Endothelial cell of umbilical vein (primary cell): ENCODE measurements at regions not wholly inside any gene's neighbourhood (a gene's known extent, or its start where the extent isn't known, plus 50 kb on each side); places are given as distances from the start of the nearest gene placed in this dataset.

Source experiments
- BruUV-seq: library from RNA; stranded (reverse); fragments of 400-500 nt; replicated peaks from 2 replicates; lab custom pipeline; 2021; lab: Mats Ljungman, UMichigan
- CTCF ChIA-PET: fragments of 300-600, 350-600 bp; sonication (Branson Sonifier 250); formaldehyde crosslinking; loops from one replicate; lab custom pipeline; 2021; ENCODE audit warnings: antibody characterized with exemption, inconsistent platforms; lab: Charles Lee
- POLR2A ChIA-PET: fragments of 300-600, 350-600 bp; sonication (Branson Sonifier 250); formaldehyde crosslinking; loops from one replicate; lab custom pipeline; 2021; ENCODE audit warnings: antibody characterized with exemption, inconsistent platforms; lab: Charles Lee
- DNase-seq: peaks from one replicate; pipeline ENCODE4 v3.0.0-alpha.2; 2011; ENCODE audit warnings: low read depth, low spot score
- FAIRE-seq: peaks from 2 replicates; lab custom pipeline; 2011; peaks lifted over from hg19 to GRCh38; lab: Jason Lieb, UNC
- H2AFZ ChIP-seq: 2 replicates; pipeline ENCODE4 v1.6.0; 2012; ENCODE audit warnings: low read depth, low read length, control low read depth, inconsistent platforms
- H3K27ac ChIP-seq: 2 replicates; pipeline ENCODE4 v1.5.1; 2011; ENCODE audit warnings: low read depth, mild to moderate bottlenecking, control low read depth, low read length, moderate library complexity; ENCODE audit not compliant: insufficient read depth
- H3K27me3 ChIP-seq, 2 experiments: 2 replicates each; pipeline versions ENCODE4 v1.6.0 to v1.6.1; 2011; ENCODE audit warnings: low read length in 2 of 2, mixed read lengths in 1 of 2; ENCODE audit not compliant: control insufficient read depth in 2 of 2, insufficient read depth in 2 of 2
- H3K36me3 ChIP-seq, 2 experiments: 2 replicates in 1 of 2; 3 replicates in 1 of 2; pipeline ENCODE4 v1.5.1; 2011; ENCODE audit warnings: low read length in 2 of 2, mild to moderate bottlenecking in 1 of 2, moderate library complexity in 1 of 2; ENCODE audit not compliant: control insufficient read depth in 2 of 2, insufficient read depth in 2 of 2; ENCODE audit errors: extremely low read depth in 1 of 2
- H3K4me1 ChIP-seq: 3 replicates; pipeline ENCODE4 v1.5.1; 2011; ENCODE audit warnings: mild to moderate bottlenecking, low read length; ENCODE audit not compliant: control insufficient read depth, insufficient read depth; ENCODE audit errors: extremely low read depth
- H3K4me2 ChIP-seq: 2 replicates; pipeline ENCODE4 v1.6.1; 2011; ENCODE audit warnings: low read length, control low read depth, mixed read lengths; ENCODE audit not compliant: insufficient read depth
- H3K4me3 ChIP-seq, 3 experiments: fragments of 200-600 bp in 1 of 3; sonication (generic), shearing (Covaris generic) in 1 of 3; replicated peaks in 1 of 3; 2 replicates each; pipeline ENCODE4 v1.5.1; 2011 to 2016; ENCODE audit warnings: control low read depth in 3 of 3, low read length in 3 of 3, mild to moderate bottlenecking in 2 of 3, inconsistent platforms in 1 of 3, low read depth in 1 of 3, moderate library complexity in 1 of 3; ENCODE audit not compliant: insufficient read depth in 1 of 3
- H3K79me2 ChIP-seq: 2 replicates; pipeline ENCODE4 v1.6.0; 2012; ENCODE audit warnings: low read length, inconsistent platforms; ENCODE audit not compliant: control insufficient read depth, insufficient read depth
- H3K9ac ChIP-seq: replicated peaks from 2 replicates; pipeline ENCODE3; 2011; ENCODE audit warnings: low read length, control low read depth; ENCODE audit not compliant: insufficient read depth; ENCODE audit errors: extremely low read depth
- H3K9me1 ChIP-seq: replicated peaks from 3 replicates; pipeline ENCODE4 v1.6.0; 2011; ENCODE audit warnings: mild to moderate bottlenecking, low read length; ENCODE audit not compliant: control insufficient read depth, insufficient read depth; ENCODE audit errors: extremely low read depth
- H3K9me3 ChIP-seq: replicated peaks from 2 replicates; pipeline ENCODE4 v1.5.1; 2012; ENCODE audit warnings: low read length, inconsistent platforms; ENCODE audit not compliant: control insufficient read depth, insufficient read depth
- H4K20me1 ChIP-seq: replicated peaks from 2 replicates; pipeline ENCODE3; 2011; ENCODE audit warnings: mild to moderate bottlenecking, low read length; ENCODE audit not compliant: control insufficient read depth, insufficient read depth; ENCODE audit errors: extremely low read depth
- CTCF ChIP-seq, 2 donors: IDR thresholded peaks; 1 replicate in 1 of 2; 2 replicates in 1 of 2; pipeline ENCODE4 v1.5.1; 2011; ENCODE audit warnings: low read length in 2 of 2, mild to moderate bottlenecking in 2 of 2, moderate library complexity in 2 of 2, control low read depth in 1 of 2, inconsistent platforms in 1 of 2, low read depth in 1 of 2; ENCODE audit not compliant: insufficient read depth in 1 of 2; ENCODE audit errors: extremely low read depth in 1 of 2
- EZH2 ChIP-seq: IDR thresholded peaks from 2 replicates; pipeline ENCODE4 v1.6.1; 2012; ENCODE audit warnings: borderline replicate concordance, low read depth, mild to moderate bottlenecking, moderate library complexity, low read length, inconsistent platforms; ENCODE audit not compliant: severe bottlenecking
- FOS ChIP-seq: IDR thresholded peaks from 2 replicates; pipeline ENCODE4 v1.6.1; 2011; ENCODE audit warnings: mild to moderate bottlenecking, low read length, moderate library complexity, borderline replicate concordance; ENCODE audit not compliant: insufficient read depth
- GATA2 ChIP-seq: IDR thresholded peaks from 2 replicates; pipeline ENCODE4 v1.7.0; 2011; ENCODE audit warnings: low read depth, mild to moderate bottlenecking, moderate library complexity, mixed read lengths, low read length; ENCODE audit not compliant: insufficient read length, insufficient read depth
- JUN ChIP-seq: IDR thresholded peaks from 2 replicates; pipeline ENCODE4 v1.6.1; 2011; ENCODE audit warnings: borderline replicate concordance, low read depth; ENCODE audit not compliant: insufficient read length, insufficient read depth
- MYC ChIP-seq: IDR thresholded peaks from one replicate; pipeline ENCODE4 v1.6.1; 2011; ENCODE audit warnings: mild to moderate bottlenecking, low read depth, low read length
- POLR2A ChIP-seq: IDR thresholded peaks from 2 replicates; pipeline ENCODE4 v1.6.1; 2012; ENCODE audit warnings: low read depth, mild to moderate bottlenecking, control low read depth, low read length
- POLR2AphosphoS5 ChIP-seq: IDR thresholded peaks from 2 replicates; pipeline ENCODE4 v1.6.1; 2012; ENCODE audit warnings: low read depth, mild to moderate bottlenecking, control low read depth, low read length, moderate library complexity; ENCODE audit not compliant: insufficient read depth
- dilution Hi-C: fragments of 300-500 bp; cut with MboI; formaldehyde crosslinking; loops from one replicate; pipeline ENCODE4 v1.15.0; 2019; ENCODE audit warnings: low sequenced_read_pairs; ENCODE audit not compliant: extremely low pct_ligation_motif_present
- intact Hi-C: fragments of 100-400 bp; cut with micrococcal nuclease; formaldehyde crosslinking; loops from one replicate; pipeline ENCODE4 v1.10.0; 2022
- TF ChIP-seq, protein P1 (sequence below): IDR thresholded peaks from 2 replicates; pipeline ENCODE4 v1.6.1; 2011; ENCODE audit not compliant: insufficient read depth, insufficient read length

DNA sequence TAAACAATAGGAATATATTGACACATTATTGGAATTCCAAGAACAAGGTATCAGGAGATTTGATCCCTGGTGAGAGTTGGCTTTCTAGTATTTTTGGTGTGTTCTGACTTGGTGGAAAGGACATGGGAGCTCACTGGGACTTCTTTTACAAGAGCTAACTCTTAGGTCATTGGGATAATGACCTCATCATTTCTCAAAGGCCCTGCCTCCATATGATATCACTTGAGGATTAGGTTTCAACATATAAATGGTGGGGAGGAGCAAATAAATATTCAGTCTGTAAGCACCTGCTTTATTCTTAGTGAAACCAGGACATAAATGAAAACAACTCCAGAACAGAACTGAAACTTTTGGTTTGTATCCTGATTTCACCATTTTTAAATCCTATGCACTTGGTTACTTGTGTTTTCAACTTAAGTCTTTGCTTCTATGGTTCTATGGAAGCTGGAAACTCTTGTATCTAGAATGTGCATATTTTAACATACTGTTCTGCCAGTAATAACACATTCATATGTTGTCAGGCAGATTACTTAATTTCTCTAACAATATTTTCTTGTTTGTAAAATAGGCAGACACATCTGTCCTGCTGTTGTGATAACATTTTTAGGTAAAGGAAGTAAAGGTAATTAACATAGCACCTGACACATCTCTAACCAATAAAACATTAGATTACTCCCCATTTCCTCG lies 1527.7 kb upstream of the CDH8 start:
- no peaks in the 10 kb centered on the region for H3K79me2 ChIP-seq
- H3K4me1 ChIP-seq: no peaks in the 10 kb centered on the region
- no peak overlapping the region for H3K4me2 ChIP-seq
- H3K9ac ChIP-seq: no peak overlapping the region
- H3K9me1 ChIP-seq: no peaks in the 10 kb centered on the region
- intact Hi-C loops (no loop called here), dilution Hi-C loops (no loop called here)
- no TSS peak for BruUV-seq
- no peak overlapping the region for H3K27ac ChIP-seq
- H2AFZ ChIP-seq: no peak overlapping the region
- ChIA-PET CTCF (no interaction called here), POLR2A (no interaction called here)
- H3K27me3 ChIP-seq: no peaks in the 10 kb centered on the region
- FAIRE-seq: no peak
- H4K20me1 ChIP-seq: no peaks in the 10 kb centered on the region
- no peak overlapping the region for H3K4me3 ChIP-seq
- no peaks in the 10 kb centered on the region for H3K9me3 ChIP-seq
- H3K36me3 ChIP-seq: no peaks in the 10 kb centered on the region
- TF ChIP-seq POLR2A (no peak), FOS (no peak), CTCF (IDR thresholded peaks at IDR 0.05; ENCODE audit: extremely low read depth in 1 of 2, insufficient read depth in 1 of 2, low read depth in 1 of 2, low read length in 2 of 2) (no peak)
- DNase-seq: no peak

GRCh38 chr16:63553980-63554379 lies 1517.7 kb upstream of the CDH8 start:
- BruUV-seq: no TSS peak
- H3K4me1 ChIP-seq: no peaks in the 10 kb centered on the region

More at GRCh38 chr16:63553980-63554379, 1517.7 kb upstream of the CDH8 start:
- H3K9me1 ChIP-seq: no peaks in the 10 kb centered on the region
- intact Hi-C loops: no loop called here
- H3K9me3 ChIP-seq: no peaks in the 10 kb centered on the region
- FAIRE-seq (no peak), DNase-seq (no peak)
- no peaks in the 10 kb centered on the region for H3K36me3 ChIP-seq
- no peak overlapping the region for H3K9ac ChIP-seq
- no peak overlapping the region for H3K4me3 ChIP-seq
- H3K27me3 ChIP-seq: no peaks in the 10 kb centered on the region
- dilution Hi-C loops: no loop called here
- H2AFZ ChIP-seq: no peak overlapping the region
- H3K79me2 ChIP-seq: no peaks in the 10 kb centered on the region
- H3K27ac ChIP-seq: no peak overlapping the region
- no peaks in the 10 kb centered on the region for H4K20me1 ChIP-seq
- ChIA-PET CTCF (interaction anchor here (0.8 kb wide), 1 partner anchor 60 kb away, joined by 3 read pairs; no protein-coding TSS in a partner anchor), POLR2A (no interaction called here)
- no peak for TF ChIP-seq GATA2
- TF ChIP-seq, protein P1, sequence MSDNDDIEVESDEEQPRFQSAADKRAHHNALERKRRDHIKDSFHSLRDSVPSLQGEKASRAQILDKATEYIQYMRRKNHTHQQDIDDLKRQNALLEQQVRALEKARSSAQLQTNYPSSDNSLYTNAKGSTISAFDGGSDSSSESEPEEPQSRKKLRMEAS: no peak
- TF ChIP-seq POLR2AphosphoS5: no peak
- no peak for TF ChIP-seq JUN
- no peak for TF ChIP-seq FOS
- TF ChIP-seq CTCF (IDR thresholded peaks at IDR 0.05; ENCODE audit: extremely low read depth in 1 of 2, insufficient read depth in 1 of 2, low read depth in 1 of 2, low read length in 2 of 2): no peak
- no peak for TF ChIP-seq POLR2A
- TF ChIP-seq EZH2: no peak
- no peak for TF ChIP-seq MYC
- H3K4me2 ChIP-seq: no peak overlapping the region
